ENCODE measurements at regions not wholly inside any gene's neighbourhood (a gene's known extent, or its start where the extent isn't known, plus 50 kb on each side); places are given as distances from the start of the nearest gene placed in this dataset.
A peak's percentile ranks its signal among the peaks of the same experiment; 100 is the strongest.

GRCh38 chr15:29910068-29910467 is 87.8 kb upstream of the TJP1 start:
- no peak for DNase-seq (ENCODE audit: low read depth)
- no peak overlapping the region for H3K4me3 ChIP-seq (ENCODE audit: low read length)
- TF ChIP-seq, protein P1, sequence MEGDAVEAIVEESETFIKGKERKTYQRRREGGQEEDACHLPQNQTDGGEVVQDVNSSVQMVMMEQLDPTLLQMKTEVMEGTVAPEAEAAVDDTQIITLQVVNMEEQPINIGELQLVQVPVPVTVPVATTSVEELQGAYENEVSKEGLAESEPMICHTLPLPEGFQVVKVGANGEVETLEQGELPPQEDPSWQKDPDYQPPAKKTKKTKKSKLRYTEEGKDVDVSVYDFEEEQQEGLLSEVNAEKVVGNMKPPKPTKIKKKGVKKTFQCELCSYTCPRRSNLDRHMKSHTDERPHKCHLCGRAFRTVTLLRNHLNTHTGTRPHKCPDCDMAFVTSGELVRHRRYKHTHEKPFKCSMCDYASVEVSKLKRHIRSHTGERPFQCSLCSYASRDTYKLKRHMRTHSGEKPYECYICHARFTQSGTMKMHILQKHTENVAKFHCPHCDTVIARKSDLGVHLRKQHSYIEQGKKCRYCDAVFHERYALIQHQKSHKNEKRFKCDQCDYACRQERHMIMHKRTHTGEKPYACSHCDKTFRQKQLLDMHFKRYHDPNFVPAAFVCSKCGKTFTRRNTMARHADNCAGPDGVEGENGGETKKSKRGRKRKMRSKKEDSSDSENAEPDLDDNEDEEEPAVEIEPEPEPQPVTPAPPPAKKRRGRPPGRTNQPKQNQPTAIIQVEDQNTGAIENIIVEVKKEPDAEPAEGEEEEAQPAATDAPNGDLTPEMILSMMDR (IDR thresholded peaks at IDR 0.05; ENCODE audit: insufficient read depth, low read depth, low read length, missing control alignments) = no peak

GRCh38 chr15:29904757-29905417 is 82.6 kb upstream of the TJP1 start:
- TF ChIP-seq, protein P1 (IDR thresholded peaks at IDR 0.05; ENCODE audit: insufficient read depth, low read depth, low read length, missing control alignments) = no peak
- H3K4me3 ChIP-seq (ENCODE audit: low read length) = no peak overlapping the region
- DNase-seq (ENCODE audit: low read depth) = no peak

DNA sequence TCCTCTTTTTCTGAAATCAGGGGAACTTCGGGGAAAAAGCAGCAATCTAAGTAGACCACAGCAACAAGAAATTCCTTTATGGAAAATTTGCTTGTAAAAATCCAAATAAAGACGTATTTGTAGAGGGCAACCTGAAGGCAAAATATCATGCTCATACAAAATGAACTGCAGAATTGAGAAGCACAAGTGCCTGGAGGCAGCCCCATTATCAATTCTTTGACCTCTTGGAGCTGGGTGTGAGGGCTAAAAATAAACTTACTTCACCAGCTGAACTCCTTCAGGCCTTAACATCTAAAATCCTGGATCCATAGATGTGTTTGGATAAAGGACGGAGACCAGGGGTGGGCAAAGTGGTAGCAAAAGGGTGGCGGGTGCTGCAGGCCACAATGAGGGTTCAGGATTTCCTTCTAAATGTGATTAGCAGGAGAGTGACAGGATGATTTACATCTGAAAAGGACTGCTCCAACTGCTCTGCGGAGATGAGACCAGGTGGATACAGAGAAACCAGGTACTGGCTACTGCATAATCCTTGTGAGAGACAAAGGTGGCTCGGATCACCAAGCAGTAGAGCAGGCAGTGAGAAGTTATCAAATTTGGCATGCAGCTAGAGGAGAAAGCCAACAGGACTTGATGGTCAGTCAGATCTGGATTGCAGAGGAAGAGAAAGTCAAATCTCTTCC is 81.7 kb upstream of the TJP1 start:
- TF ChIP-seq, protein P1 (IDR thresholded peaks at IDR 0.05; ENCODE audit: insufficient read depth, low read depth, low read length, missing control alignments) = no peak
- no peak overlapping the region for H3K4me3 ChIP-seq (ENCODE audit: low read length)
- DNase-seq (ENCODE audit: low read depth) = no peak

DNA sequence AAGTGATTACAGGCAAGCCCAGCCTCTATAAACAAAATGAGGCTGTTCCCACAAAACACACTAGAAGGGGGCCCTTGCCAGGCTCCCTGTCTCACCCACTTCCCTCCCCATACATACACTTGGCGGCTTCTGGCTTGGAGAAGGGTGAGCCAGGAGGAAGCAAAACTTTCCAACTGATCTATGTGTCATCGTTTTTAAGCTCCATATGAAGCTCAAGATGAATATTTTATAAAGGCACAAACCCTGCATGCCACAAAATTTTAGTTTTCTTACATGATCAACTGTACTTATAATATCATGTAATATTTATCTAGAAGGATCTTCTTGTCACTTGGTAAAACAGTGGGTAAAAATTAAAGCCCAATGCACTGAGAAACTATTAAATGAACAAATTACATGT is 80.8 kb upstream of the TJP1 start:
- DNase-seq (ENCODE audit: low read depth) = no peak
- H3K4me3 ChIP-seq (ENCODE audit: low read length) = no peak overlapping the region
- TF ChIP-seq, protein P1 (IDR thresholded peaks at IDR 0.05; ENCODE audit: insufficient read depth, low read depth, low read length, missing control alignments) = no peak

DNA sequence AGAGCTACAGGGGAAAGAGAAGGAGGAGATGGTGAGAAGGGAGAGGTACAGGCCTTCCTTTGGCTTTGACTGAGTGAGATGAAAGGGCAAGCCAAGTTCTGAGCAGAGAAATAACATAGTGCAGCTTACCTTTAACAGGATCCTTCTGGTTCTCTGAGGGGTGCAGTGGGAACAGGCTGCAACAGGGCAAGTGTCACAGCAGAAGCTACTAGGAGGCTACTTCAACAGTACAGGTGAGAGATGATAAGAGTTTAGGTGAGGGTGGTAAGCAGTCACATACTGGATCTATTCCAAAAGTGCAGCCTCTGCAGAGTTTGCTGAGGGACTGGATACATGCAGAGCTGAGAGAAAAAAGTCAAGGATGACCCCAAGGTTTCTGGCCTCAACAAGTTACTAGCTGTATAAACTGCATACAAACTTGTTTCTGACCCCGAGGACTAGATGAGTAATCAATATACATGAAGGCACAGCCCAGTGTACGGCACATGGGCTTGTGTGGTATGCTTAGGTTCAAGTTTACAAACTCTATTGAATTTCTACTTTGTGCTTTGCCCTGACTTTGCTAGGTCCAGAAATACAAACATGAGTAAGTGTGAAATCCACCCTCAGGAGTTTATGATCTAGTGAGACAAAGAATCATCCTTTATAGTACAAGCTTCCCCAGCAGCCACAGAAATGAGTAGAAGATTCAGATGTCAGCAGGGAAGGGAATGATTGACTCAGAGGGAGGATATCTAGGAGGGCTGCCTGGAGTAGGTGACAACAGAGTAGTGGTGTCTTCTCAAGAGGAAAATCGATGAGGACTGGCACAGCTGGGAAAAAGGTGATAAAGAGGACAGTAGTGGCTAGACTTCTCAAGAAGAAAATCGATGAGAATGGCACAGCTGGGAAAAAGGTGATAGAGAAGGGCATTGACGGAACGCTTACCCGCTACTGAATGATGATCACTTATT is 78.2 kb upstream of the TJP1 start:
- TF ChIP-seq, protein P1 (IDR thresholded peaks at IDR 0.05; ENCODE audit: insufficient read depth, low read depth, low read length, missing control alignments) = no peak
- peak; percentile 31 for DNase-seq (ENCODE audit: low read depth)

GRCh38 chr15:29896062-29896461 is 73.8 kb upstream of the TJP1 start:
- DNase-seq (ENCODE audit: low read depth) = no peak
- H3K4me3 ChIP-seq (ENCODE audit: low read length) = no peak overlapping the region
- TF ChIP-seq, protein P1 (IDR thresholded peaks at IDR 0.05; ENCODE audit: insufficient read depth, low read depth, low read length, missing control alignments) = no peak

More for the DNA sequence above, 78.2 kb upstream of the TJP1 start:
- H3K4me3 ChIP-seq (ENCODE audit: low read length) = no peak overlapping the region

Data from epithelial cell of esophagus (primary cell).